ENCODE measurements at regions not wholly inside any gene's neighbourhood (a gene's known extent, or its start where the extent isn't known, plus 50 kb on each side); places are given as distances from the start of the nearest gene placed in this dataset.

DNA sequence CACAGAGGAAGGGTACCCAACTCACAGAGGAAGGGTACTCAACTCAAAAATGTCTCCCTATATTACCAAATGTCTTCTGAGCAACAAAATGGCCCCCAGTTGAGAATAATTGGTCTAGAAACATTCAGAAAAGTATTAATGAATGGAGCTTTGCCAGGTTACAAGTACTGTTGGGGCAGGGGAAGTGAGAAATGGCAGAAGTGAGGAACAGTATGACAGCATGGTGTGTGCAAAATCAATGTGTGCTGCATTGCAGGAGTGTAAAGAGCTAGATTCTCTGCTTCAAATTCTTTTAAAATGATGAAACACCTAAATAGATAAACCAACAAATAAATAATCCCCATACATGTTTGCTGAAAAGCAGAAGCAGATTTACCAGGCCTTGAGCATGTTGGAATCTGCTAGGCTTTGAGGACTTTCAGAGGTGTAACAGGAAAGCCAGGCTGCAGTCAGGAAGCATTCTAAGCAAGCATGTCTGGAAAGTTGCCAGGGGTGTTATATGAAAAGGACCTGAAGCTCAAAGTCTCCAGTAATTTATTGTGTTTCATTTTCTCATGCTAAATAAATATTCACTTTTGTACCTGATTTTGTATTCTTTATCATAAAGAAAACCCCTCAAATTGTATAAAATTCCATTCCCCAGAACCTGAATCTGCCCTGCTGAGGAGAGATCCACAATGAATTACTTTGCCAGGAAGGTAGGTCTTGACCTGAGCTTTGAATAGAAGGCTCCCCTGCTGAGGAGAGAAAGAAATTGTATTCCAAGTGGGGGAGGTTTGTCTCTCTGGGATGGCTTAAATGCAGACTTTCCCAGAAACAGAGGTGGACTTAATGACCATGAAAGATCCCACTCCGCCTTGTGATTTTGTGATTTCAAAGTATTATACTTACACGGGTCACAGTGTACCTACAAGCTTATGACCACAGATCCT lies 265.0 kb upstream of the MARCKS start:
- in situ Hi-C loops (cut with HindIII; ENCODE audit: low sequenced_read_pairs), result no loop called here
- TF ChIP-seq, protein P1, sequence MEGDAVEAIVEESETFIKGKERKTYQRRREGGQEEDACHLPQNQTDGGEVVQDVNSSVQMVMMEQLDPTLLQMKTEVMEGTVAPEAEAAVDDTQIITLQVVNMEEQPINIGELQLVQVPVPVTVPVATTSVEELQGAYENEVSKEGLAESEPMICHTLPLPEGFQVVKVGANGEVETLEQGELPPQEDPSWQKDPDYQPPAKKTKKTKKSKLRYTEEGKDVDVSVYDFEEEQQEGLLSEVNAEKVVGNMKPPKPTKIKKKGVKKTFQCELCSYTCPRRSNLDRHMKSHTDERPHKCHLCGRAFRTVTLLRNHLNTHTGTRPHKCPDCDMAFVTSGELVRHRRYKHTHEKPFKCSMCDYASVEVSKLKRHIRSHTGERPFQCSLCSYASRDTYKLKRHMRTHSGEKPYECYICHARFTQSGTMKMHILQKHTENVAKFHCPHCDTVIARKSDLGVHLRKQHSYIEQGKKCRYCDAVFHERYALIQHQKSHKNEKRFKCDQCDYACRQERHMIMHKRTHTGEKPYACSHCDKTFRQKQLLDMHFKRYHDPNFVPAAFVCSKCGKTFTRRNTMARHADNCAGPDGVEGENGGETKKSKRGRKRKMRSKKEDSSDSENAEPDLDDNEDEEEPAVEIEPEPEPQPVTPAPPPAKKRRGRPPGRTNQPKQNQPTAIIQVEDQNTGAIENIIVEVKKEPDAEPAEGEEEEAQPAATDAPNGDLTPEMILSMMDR (IDR thresholded peaks at IDR 0.05; ENCODE audit: low read depth, low read length, missing control alignments), result no peak
- peak; percentile 76 for DNase-seq (ENCODE audit: low read depth)
- H3K4me3 ChIP-seq (ENCODE audit: low read depth, low read length), result no peak overlapping the region

DNA sequence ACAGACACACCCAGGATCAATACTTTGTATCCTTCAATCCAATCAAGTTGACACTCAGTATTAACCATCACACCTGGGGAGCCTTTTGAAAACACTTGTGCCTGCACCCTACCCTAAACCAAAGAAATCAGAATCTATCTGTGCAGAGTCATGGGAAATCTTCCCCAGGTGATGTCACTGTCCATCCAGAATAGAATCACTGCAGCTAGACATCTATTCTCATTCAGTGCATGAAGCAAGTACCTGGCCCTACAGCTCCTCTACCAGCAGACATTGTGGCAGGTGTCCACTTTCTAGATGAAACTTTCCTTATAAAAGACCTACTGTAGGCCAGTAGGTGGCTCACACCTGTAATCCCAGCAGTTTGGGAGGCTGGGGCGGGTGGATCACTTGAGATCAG lies 262.4 kb upstream of the MARCKS start:
- no peak overlapping the region for H3K4me3 ChIP-seq (ENCODE audit: low read depth, low read length)
- no peak for DNase-seq (ENCODE audit: low read depth)
- in situ Hi-C loops (cut with HindIII; ENCODE audit: low sequenced_read_pairs), result no loop called here
- TF ChIP-seq, protein P1 (IDR thresholded peaks at IDR 0.05; ENCODE audit: low read depth, low read length, missing control alignments), result no peak

DNA sequence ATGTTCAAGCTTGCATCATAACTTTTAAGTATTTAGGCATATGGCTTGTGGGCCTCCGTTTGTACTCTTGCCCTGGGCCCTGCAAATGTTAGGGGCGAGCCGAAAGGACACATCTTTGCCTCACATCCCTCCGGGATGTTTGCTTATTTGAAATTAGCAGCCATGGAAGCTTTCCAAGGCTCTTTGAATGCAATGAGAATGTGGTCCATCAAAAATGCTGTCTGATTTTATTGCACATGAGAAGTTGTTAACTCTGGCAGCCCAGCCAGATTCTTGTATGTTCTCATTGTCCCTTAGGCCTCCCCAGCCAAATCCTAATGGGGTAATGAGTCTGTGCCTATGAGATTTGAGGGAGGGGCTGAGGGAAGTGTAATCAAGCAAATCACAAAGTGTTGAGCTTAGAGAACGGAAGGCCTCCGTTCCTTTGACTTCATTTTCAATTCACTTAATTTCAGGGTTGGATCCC lies 261.2 kb upstream of the MARCKS start:
- peak; percentile 77 for DNase-seq (ENCODE audit: low read depth)
- in situ Hi-C loops (cut with HindIII; ENCODE audit: low sequenced_read_pairs), result no loop called here
- TF ChIP-seq, protein P1 (IDR thresholded peaks at IDR 0.05; ENCODE audit: low read depth, low read length, missing control alignments), result no peak

DNA sequence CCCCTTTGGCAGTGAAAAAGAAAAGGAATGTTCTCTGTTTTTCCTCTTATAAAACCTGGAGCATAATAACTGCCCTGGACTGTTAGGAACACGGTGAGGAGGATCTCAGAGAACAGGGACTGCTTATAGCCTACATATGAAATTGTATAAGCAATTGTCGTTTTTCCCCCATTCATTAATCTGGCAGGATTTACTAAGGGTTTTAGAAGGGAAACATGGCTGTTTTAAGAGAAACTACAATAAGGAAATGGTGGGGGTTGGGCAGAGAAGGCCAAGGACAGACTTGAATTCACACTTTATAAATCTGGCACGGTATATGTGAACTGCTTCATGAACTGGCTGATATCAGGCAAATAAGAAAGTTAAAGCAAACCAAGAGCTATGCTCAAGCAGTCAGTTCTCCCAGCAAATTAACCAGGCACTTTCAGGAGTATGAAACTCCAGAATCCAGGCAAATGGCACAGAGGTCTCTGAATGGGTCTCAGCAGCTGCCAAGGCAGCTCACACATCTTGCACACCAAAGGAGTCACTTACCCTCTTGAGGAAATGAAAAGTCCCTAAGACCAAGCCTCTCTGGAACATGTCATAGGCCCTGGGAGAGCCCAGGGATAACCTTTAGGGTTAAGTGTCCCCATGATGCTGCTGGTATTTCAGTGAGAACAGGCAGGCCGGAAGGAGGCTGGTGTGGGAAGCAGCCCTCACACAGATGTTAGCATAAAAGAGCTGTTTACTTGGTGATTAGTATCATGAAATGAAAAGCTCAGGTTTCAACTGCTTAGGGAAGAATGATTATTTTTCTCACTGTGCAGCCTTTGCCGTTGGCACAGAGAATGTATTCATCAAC lies 260.5 kb upstream of the MARCKS start:
- TF ChIP-seq, protein P1 (IDR thresholded peaks at IDR 0.05; ENCODE audit: low read depth, low read length, missing control alignments), result no peak

More for the DNA sequence above, 261.2 kb upstream of the MARCKS start:
- H3K4me3 ChIP-seq (ENCODE audit: low read depth, low read length), result no peak overlapping the region

DNA sequence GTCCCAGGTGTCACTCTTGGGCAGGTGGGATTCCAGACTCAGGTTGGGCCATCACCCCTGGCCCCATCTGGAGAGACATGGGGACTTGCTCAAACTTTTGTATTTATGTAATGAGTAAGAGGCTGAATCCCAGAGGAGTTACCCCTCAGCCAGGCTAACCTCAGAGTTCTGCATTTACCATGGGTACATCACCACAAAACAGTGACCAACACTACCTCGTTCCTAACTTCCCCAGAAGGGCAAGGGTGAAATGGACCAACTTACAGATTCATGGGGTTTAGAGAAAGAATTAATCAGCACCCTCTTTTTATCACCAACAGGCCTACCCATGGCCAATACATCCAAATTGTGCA lies 259.9 kb upstream of the MARCKS start:
- DNase-seq (ENCODE audit: low read depth), result no peak
- in situ Hi-C loops (cut with HindIII; ENCODE audit: low sequenced_read_pairs), result no loop called here

More for the DNA sequence above, 260.5 kb upstream of the MARCKS start:
- DNase-seq (ENCODE audit: low read depth), result no peak
- H3K4me3 ChIP-seq (ENCODE audit: low read depth, low read length), result no peak overlapping the region
- in situ Hi-C loops (cut with HindIII; ENCODE audit: low sequenced_read_pairs), result no loop called here

DNA sequence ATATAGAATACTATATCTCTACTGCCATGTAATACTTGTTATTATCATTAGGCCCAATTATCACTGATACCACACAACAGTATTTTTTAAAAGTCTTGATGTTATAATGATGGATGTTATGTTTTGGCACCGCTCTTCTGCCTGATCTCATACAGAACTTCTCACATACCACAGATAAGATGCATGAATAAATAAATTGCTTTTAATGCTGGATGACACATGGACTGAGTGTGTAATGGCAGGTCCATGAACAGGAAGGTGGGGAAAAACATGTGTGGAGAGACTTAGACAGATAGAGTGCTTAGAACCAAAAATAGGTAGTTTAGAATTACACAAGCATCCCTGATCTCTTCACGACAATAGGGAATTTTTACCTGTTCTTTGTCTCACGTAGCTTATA lies 258.4 kb upstream of the MARCKS start:
- TF ChIP-seq, protein P1 (IDR thresholded peaks at IDR 0.05; ENCODE audit: low read depth, low read length, missing control alignments), result no peak
- DNase-seq (ENCODE audit: low read depth), result no peak
- in situ Hi-C loops (cut with HindIII; ENCODE audit: low sequenced_read_pairs), result no loop called here
- no peak overlapping the region for H3K4me3 ChIP-seq (ENCODE audit: low read depth, low read length)

More for the DNA sequence above, 259.9 kb upstream of the MARCKS start:
- H3K4me3 ChIP-seq (ENCODE audit: low read depth, low read length), result no peak overlapping the region
- TF ChIP-seq, protein P1 (IDR thresholded peaks at IDR 0.05; ENCODE audit: low read depth, low read length, missing control alignments), result no peak

Measured in astrocyte of the cerebellum (primary cell).